HEK293 (cell line): ENCODE measurements at regions not wholly inside any gene's neighbourhood (a gene's known extent, or its start where the extent isn't known, plus 50 kb on each side); places are given as distances from the start of the nearest gene placed in this dataset.

Source experiments
- CTCF ChIA-PET: fragments of 350-600 bp; formaldehyde crosslinking; extraction: SDS; loops from one replicate; lab custom pipeline; 2021; ENCODE audit warnings: antibody characterized with exemption; lab: Yijun Ruan, JAX
- POLR2A ChIA-PET: fragments of 300-600 bp; formaldehyde crosslinking; extraction: SDS; loops from one replicate; lab custom pipeline; 2020; ENCODE audit warnings: antibody characterized with exemption, inconsistent platforms; lab: Yijun Ruan, JAX
- H3K27ac ChIP-seq: fragments of 200-500 bp; sonication (Bioruptor generic); 2 replicates; pipeline ENCODE4 v1.5.1; 2014; ENCODE audit warnings: low read depth, low read length, control low read depth, inconsistent platforms; ENCODE audit errors: extremely low read depth
- H3K36me3 ChIP-seq, 2 experiments: fragments of 200-500 bp in 1 of 2; sonication (Bioruptor generic) in 1 of 2; 1 replicate in 1 of 2; 2 replicates in 1 of 2; pipeline ENCODE4 v1.5.1; 2014 to 2017; ENCODE audit warnings: inconsistent platforms in 2 of 2, low read length in 2 of 2; ENCODE audit not compliant: control insufficient read depth in 2 of 2, insufficient read depth in 1 of 2
- H3K4me1 ChIP-seq: fragments of 200-500 bp; sonication (Bioruptor generic); 2 replicates; pipeline ENCODE4 v1.5.1; 2014; ENCODE audit warnings: mild to moderate bottlenecking, low read length, inconsistent platforms; ENCODE audit not compliant: control insufficient read depth, insufficient read depth
- H3K4me3 ChIP-seq: 2 replicates; pipeline ENCODE4 v1.5.1; 2011; ENCODE audit warnings: low read depth, mild to moderate bottlenecking, control low read depth, low read length, moderate library complexity
- H3K9me3 ChIP-seq: fragments of 200-500 bp; sonication (Bioruptor generic); 2 replicates; pipeline ENCODE4 v1.5.1; 2014; ENCODE audit warnings: low read depth, low read length, inconsistent platforms; ENCODE audit not compliant: control insufficient read depth, insufficient read depth
- CTCF ChIP-seq: fragments of 450-650 bp; formaldehyde crosslinking; IDR thresholded peaks from 2 replicates; pipeline ENCODE4 v1.5.1; 2016; ENCODE audit warnings: missing biosample characterization, missing genetic modification characterization
- GLI4 ChIP-seq: fragments of 450-650 bp; formaldehyde crosslinking; IDR thresholded peaks from 2 replicates; pipeline ENCODE4 v1.5.1; 2016; ENCODE audit warnings: missing biosample characterization, missing genetic modification characterization
- GLIS1 ChIP-seq: fragments of 450-650 bp; formaldehyde crosslinking; IDR thresholded peaks from 2 replicates; pipeline ENCODE4 v1.5.1; 2016; ENCODE audit warnings: missing biosample characterization, missing genetic modification characterization
- MZF1 ChIP-seq: fragments of 450-650 bp; formaldehyde crosslinking; IDR thresholded peaks from 2 replicates; pipeline ENCODE4 v1.5.1; 2017; ENCODE audit warnings: missing biosample characterization, missing genetic modification characterization, borderline replicate concordance
- OSR2 ChIP-seq: fragments of 450-650 bp; formaldehyde crosslinking; IDR thresholded peaks from 2 replicates; pipeline ENCODE4 v1.5.1; 2016; ENCODE audit warnings: missing biosample characterization, missing genetic modification characterization
- PRDM4 ChIP-seq: fragments of 450-650 bp; formaldehyde crosslinking; IDR thresholded peaks from 2 replicates; pipeline ENCODE4 v1.5.1; 2017; ENCODE audit warnings: missing biosample characterization, missing genetic modification characterization
- RBAK ChIP-seq: fragments of 450-650 bp; formaldehyde crosslinking; IDR thresholded peaks from 2 replicates; pipeline ENCODE4 v1.5.1; 2016; ENCODE audit warnings: missing biosample characterization, missing genetic modification characterization
- SP3 ChIP-seq: fragments of 450-650 bp; formaldehyde crosslinking; IDR thresholded peaks from 2 replicates; pipeline ENCODE4 v1.5.1; 2016; ENCODE audit warnings: missing biosample characterization, missing genetic modification characterization
- ZBTB6 ChIP-seq: fragments of 450-650 bp; formaldehyde crosslinking; IDR thresholded peaks from 2 replicates; pipeline ENCODE4 v1.5.1; 2017; ENCODE audit warnings: missing biosample characterization, missing genetic modification characterization
- ZFP41 ChIP-seq: fragments of 450-650 bp; formaldehyde crosslinking; IDR thresholded peaks from 2 replicates; pipeline ENCODE4 v1.5.1; 2016; ENCODE audit warnings: missing biosample characterization, missing genetic modification characterization, borderline replicate concordance
- ZIC2 ChIP-seq: fragments of 450-650 bp; formaldehyde crosslinking; IDR thresholded peaks from 2 replicates; pipeline ENCODE4 v1.5.1; 2016; ENCODE audit warnings: missing biosample characterization, missing genetic modification characterization
- ZNF169 ChIP-seq: fragments of 450-650 bp; formaldehyde crosslinking; IDR thresholded peaks from 2 replicates; pipeline ENCODE4 v1.5.1; 2016; ENCODE audit warnings: missing biosample characterization, missing genetic modification characterization
- ZNF18 ChIP-seq: fragments of 450-650 bp; formaldehyde crosslinking; IDR thresholded peaks from 2 replicates; pipeline ENCODE4 v1.5.1; 2016; ENCODE audit warnings: missing biosample characterization, missing genetic modification characterization
- ZNF202 ChIP-seq: fragments of 450-650 bp; formaldehyde crosslinking; IDR thresholded peaks from 2 replicates; pipeline ENCODE4 v1.5.1; 2016; ENCODE audit warnings: missing biosample characterization, missing genetic modification characterization, borderline replicate concordance
- ZNF404 ChIP-seq: fragments of 450-650 bp; formaldehyde crosslinking; IDR thresholded peaks from 2 replicates; pipeline ENCODE4 v1.5.1; 2017; ENCODE audit warnings: missing biosample characterization, missing genetic modification characterization
- ZNF449 ChIP-seq: fragments of 450-650 bp; formaldehyde crosslinking; IDR thresholded peaks from 2 replicates; pipeline ENCODE4 v1.5.1; 2017; ENCODE audit warnings: missing biosample characterization, mild to moderate bottlenecking, missing genetic modification characterization, moderate library complexity
- ZNF48 ChIP-seq: fragments of 450-650 bp; formaldehyde crosslinking; IDR thresholded peaks from 2 replicates; pipeline ENCODE4 v1.5.1; 2016; ENCODE audit warnings: missing biosample characterization, missing genetic modification characterization
- ZNF560 ChIP-seq: fragments of 450-650 bp; formaldehyde crosslinking; IDR thresholded peaks from 2 replicates; pipeline ENCODE4 v1.5.1; 2017; ENCODE audit warnings: missing biosample characterization, missing genetic modification characterization, borderline replicate concordance
- ZNF76 ChIP-seq: fragments of 450-650 bp; formaldehyde crosslinking; IDR thresholded peaks from 2 replicates; pipeline ENCODE4; 2016; ENCODE audit warnings: low read depth, missing biosample characterization, missing genetic modification characterization, borderline replicate concordance
- ZNF776 ChIP-seq: fragments of 450-650 bp; formaldehyde crosslinking; IDR thresholded peaks from 2 replicates; pipeline ENCODE4 v1.5.0; 2017; ENCODE audit warnings: missing biosample characterization, missing genetic modification characterization, borderline replicate concordance
- ZNF785 ChIP-seq: fragments of 450-650 bp; formaldehyde crosslinking; IDR thresholded peaks from 2 replicates; pipeline ENCODE4 v1.5.1; 2016; ENCODE audit warnings: missing biosample characterization, missing genetic modification characterization
- ZNF792 ChIP-seq: fragments of 450-650 bp; formaldehyde crosslinking; IDR thresholded peaks from 2 replicates; pipeline ENCODE4 v1.5.1; 2016; ENCODE audit warnings: missing biosample characterization, missing genetic modification characterization
- ZNF830 ChIP-seq: fragments of 450-650 bp; IDR thresholded peaks from 2 replicates; pipeline ENCODE4 v1.5.0; 2018; ENCODE audit warnings: missing biosample characterization, missing genetic modification characterization, low read depth, mild to moderate bottlenecking, moderate library complexity
- ZNF837 ChIP-seq: fragments of 450-650 bp; formaldehyde crosslinking; IDR thresholded peaks from 2 replicates; pipeline ENCODE4 v1.5.1; 2016; ENCODE audit warnings: missing biosample characterization, missing genetic modification characterization
- ZSCAN4 ChIP-seq: fragments of 450-650 bp; formaldehyde crosslinking; IDR thresholded peaks from 2 replicates; pipeline ENCODE4 v1.5.1; 2017; ENCODE audit warnings: missing biosample characterization, missing genetic modification characterization

- Histone ChIP-seq H3K27ac (no peak overlapping the region), H3K4me1 (no peaks in the 10 kb centered on the region), H3K9me3 (no peaks in the 10 kb centered on the region), H3K36me3 (no peaks in the 10 kb centered on the region), H3K4me3 (no peak overlapping the region)
- CTCF ChIA-PET: no interaction called here
- TF ChIP-seq PRDM4 (tag by site-specific recombination): no peak
- TF ChIP-seq ZNF776 (tag by site-specific recombination): no peak
- TF ChIP-seq CTCF (tag by site-specific recombination): no peak
- no peak for TF ChIP-seq ZNF449 (tag by site-specific recombination)
- no peak for TF ChIP-seq ZFP41 (tag by site-specific recombination)
- no peak for TF ChIP-seq ZSCAN4
- no peak for TF ChIP-seq ZNF837 (tag by site-specific recombination)
- TF ChIP-seq ZNF76 (tag by site-specific recombination): no peak
- TF ChIP-seq ZNF404 (tag by site-specific recombination): no peak
- no peak for TF ChIP-seq ZNF792 (tag by site-specific recombination)
- TF ChIP-seq OSR2 (tag by site-specific recombination): no peak
- no peak for TF ChIP-seq ZIC2
- TF ChIP-seq, all 188 proteins: peak for 0
- POLR2A ChIA-PET: no interaction called here
Measured at GRCh38 chr5:102106599-102106998, 189.5 kb downstream of the SLCO4C1 start.

GRCh38 chr5:102099766-102100331 is 196.2 kb downstream of the SLCO4C1 start:
- ChIA-PET CTCF (interaction anchor here (0.7 to 1.1 kb wide), 3 partner anchors 9 to 157 kb away, joined by 3 read pairs; no protein-coding TSS in a partner anchor), POLR2A (no interaction called here)
- Histone ChIP-seq H3K27ac (no peak overlapping the region), H3K36me3 (no peaks in the 10 kb centered on the region), H3K4me1 (no peaks in the 10 kb centered on the region), H3K4me3 (no peak overlapping the region), H3K9me3 (no peaks in the 10 kb centered on the region)
- TF ChIP-seq GLIS1 (tag by site-specific recombination) (no peak), ZNF560 (no peak), GLI4 (tag by site-specific recombination) (no peak), SP3 (no peak), RBAK (tag by site-specific recombination) (no peak), MZF1 (no peak), ZNF785 (tag by site-specific recombination) (no peak), ZNF48 (tag by site-specific recombination) (no peak), ZBTB6 (tag by site-specific recombination) (no peak), ZNF202 (tag by site-specific recombination) (no peak), ZNF830 (tag by site-specific recombination) (no peak), ZNF18 (tag by site-specific recombination) (no peak), ZNF169 (tag by site-specific recombination) (no peak)
